Endothelial cell of umbilical vein (primary cell): ENCODE measurements at regions not wholly inside any gene's neighbourhood (a gene's known extent, or its start where the extent isn't known, plus 50 kb on each side); places are given as distances from the start of the nearest gene placed in this dataset.

Source experiments
- BruUV-seq: library from RNA; stranded (reverse); fragments of 400-500 nt; replicated peaks from 2 replicates; lab custom pipeline; 2021; lab: Mats Ljungman, UMichigan
- CTCF ChIA-PET: fragments of 300-600, 350-600 bp; sonication (Branson Sonifier 250); formaldehyde crosslinking; loops from one replicate; lab custom pipeline; 2021; ENCODE audit warnings: antibody characterized with exemption, inconsistent platforms; lab: Charles Lee
- POLR2A ChIA-PET: fragments of 300-600, 350-600 bp; sonication (Branson Sonifier 250); formaldehyde crosslinking; loops from one replicate; lab custom pipeline; 2021; ENCODE audit warnings: antibody characterized with exemption, inconsistent platforms; lab: Charles Lee
- DNase-seq: peaks from one replicate; pipeline ENCODE4 v3.0.0-alpha.2; 2011; ENCODE audit warnings: low read depth, low spot score
- FAIRE-seq: peaks from 2 replicates; lab custom pipeline; 2011; peaks lifted over from hg19 to GRCh38; lab: Jason Lieb, UNC
- H2AFZ ChIP-seq: 2 replicates; pipeline ENCODE4 v1.6.0; 2012; ENCODE audit warnings: low read depth, low read length, control low read depth, inconsistent platforms
- H3K27ac ChIP-seq: 2 replicates; pipeline ENCODE4 v1.5.1; 2011; ENCODE audit warnings: low read depth, mild to moderate bottlenecking, control low read depth, low read length, moderate library complexity; ENCODE audit not compliant: insufficient read depth
- H3K27me3 ChIP-seq, 2 experiments: 2 replicates each; pipeline versions ENCODE4 v1.6.0 to v1.6.1; 2011; ENCODE audit warnings: low read length in 2 of 2, mixed read lengths in 1 of 2; ENCODE audit not compliant: control insufficient read depth in 2 of 2, insufficient read depth in 2 of 2
- H3K36me3 ChIP-seq, 2 experiments: 2 replicates in 1 of 2; 3 replicates in 1 of 2; pipeline ENCODE4 v1.5.1; 2011; ENCODE audit warnings: low read length in 2 of 2, mild to moderate bottlenecking in 1 of 2, moderate library complexity in 1 of 2; ENCODE audit not compliant: control insufficient read depth in 2 of 2, insufficient read depth in 2 of 2; ENCODE audit errors: extremely low read depth in 1 of 2
- H3K4me1 ChIP-seq: 3 replicates; pipeline ENCODE4 v1.5.1; 2011; ENCODE audit warnings: mild to moderate bottlenecking, low read length; ENCODE audit not compliant: control insufficient read depth, insufficient read depth; ENCODE audit errors: extremely low read depth
- H3K4me2 ChIP-seq: 2 replicates; pipeline ENCODE4 v1.6.1; 2011; ENCODE audit warnings: low read length, control low read depth, mixed read lengths; ENCODE audit not compliant: insufficient read depth
- H3K4me3 ChIP-seq, 3 experiments: fragments of 200-600 bp in 1 of 3; sonication (generic), shearing (Covaris generic) in 1 of 3; replicated peaks in 1 of 3; 2 replicates each; pipeline ENCODE4 v1.5.1; 2011 to 2016; ENCODE audit warnings: control low read depth in 3 of 3, low read length in 3 of 3, mild to moderate bottlenecking in 2 of 3, inconsistent platforms in 1 of 3, low read depth in 1 of 3, moderate library complexity in 1 of 3; ENCODE audit not compliant: insufficient read depth in 1 of 3
- H3K79me2 ChIP-seq: 2 replicates; pipeline ENCODE4 v1.6.0; 2012; ENCODE audit warnings: low read length, inconsistent platforms; ENCODE audit not compliant: control insufficient read depth, insufficient read depth
- H3K9ac ChIP-seq: replicated peaks from 2 replicates; pipeline ENCODE3; 2011; ENCODE audit warnings: low read length, control low read depth; ENCODE audit not compliant: insufficient read depth; ENCODE audit errors: extremely low read depth
- H3K9me1 ChIP-seq: replicated peaks from 3 replicates; pipeline ENCODE4 v1.6.0; 2011; ENCODE audit warnings: mild to moderate bottlenecking, low read length; ENCODE audit not compliant: control insufficient read depth, insufficient read depth; ENCODE audit errors: extremely low read depth
- H3K9me3 ChIP-seq: replicated peaks from 2 replicates; pipeline ENCODE4 v1.5.1; 2012; ENCODE audit warnings: low read length, inconsistent platforms; ENCODE audit not compliant: control insufficient read depth, insufficient read depth
- H4K20me1 ChIP-seq: replicated peaks from 2 replicates; pipeline ENCODE3; 2011; ENCODE audit warnings: mild to moderate bottlenecking, low read length; ENCODE audit not compliant: control insufficient read depth, insufficient read depth; ENCODE audit errors: extremely low read depth
- CTCF ChIP-seq, 2 donors: IDR thresholded peaks; 1 replicate in 1 of 2; 2 replicates in 1 of 2; pipeline ENCODE4 v1.5.1; 2011; ENCODE audit warnings: low read length in 2 of 2, mild to moderate bottlenecking in 2 of 2, moderate library complexity in 2 of 2, control low read depth in 1 of 2, inconsistent platforms in 1 of 2, low read depth in 1 of 2; ENCODE audit not compliant: insufficient read depth in 1 of 2; ENCODE audit errors: extremely low read depth in 1 of 2
- EZH2 ChIP-seq: IDR thresholded peaks from 2 replicates; pipeline ENCODE4 v1.6.1; 2012; ENCODE audit warnings: borderline replicate concordance, low read depth, mild to moderate bottlenecking, moderate library complexity, low read length, inconsistent platforms; ENCODE audit not compliant: severe bottlenecking
- FOS ChIP-seq: IDR thresholded peaks from 2 replicates; pipeline ENCODE4 v1.6.1; 2011; ENCODE audit warnings: mild to moderate bottlenecking, low read length, moderate library complexity, borderline replicate concordance; ENCODE audit not compliant: insufficient read depth
- GATA2 ChIP-seq: IDR thresholded peaks from 2 replicates; pipeline ENCODE4 v1.7.0; 2011; ENCODE audit warnings: low read depth, mild to moderate bottlenecking, moderate library complexity, mixed read lengths, low read length; ENCODE audit not compliant: insufficient read length, insufficient read depth
- JUN ChIP-seq: IDR thresholded peaks from 2 replicates; pipeline ENCODE4 v1.6.1; 2011; ENCODE audit warnings: borderline replicate concordance, low read depth; ENCODE audit not compliant: insufficient read length, insufficient read depth
- MAX ChIP-seq: IDR thresholded peaks from 2 replicates; pipeline ENCODE4 v1.6.1; 2011; ENCODE audit not compliant: insufficient read depth, insufficient read length
- MYC ChIP-seq: IDR thresholded peaks from one replicate; pipeline ENCODE4 v1.6.1; 2011; ENCODE audit warnings: mild to moderate bottlenecking, low read depth, low read length
- POLR2A ChIP-seq: IDR thresholded peaks from 2 replicates; pipeline ENCODE4 v1.6.1; 2012; ENCODE audit warnings: low read depth, mild to moderate bottlenecking, control low read depth, low read length
- POLR2AphosphoS5 ChIP-seq: IDR thresholded peaks from 2 replicates; pipeline ENCODE4 v1.6.1; 2012; ENCODE audit warnings: low read depth, mild to moderate bottlenecking, control low read depth, low read length, moderate library complexity; ENCODE audit not compliant: insufficient read depth
- dilution Hi-C: fragments of 300-500 bp; cut with MboI; formaldehyde crosslinking; loops from one replicate; pipeline ENCODE4 v1.15.0; 2019; ENCODE audit warnings: low sequenced_read_pairs; ENCODE audit not compliant: extremely low pct_ligation_motif_present
- intact Hi-C: fragments of 100-400 bp; cut with micrococcal nuclease; formaldehyde crosslinking; loops from one replicate; pipeline ENCODE4 v1.10.0; 2022

GRCh38 chr2:167406558-167406957, 518.3 kb downstream of the XIRP2 start:
- POLR2A ChIA-PET, result no interaction called here
- Histone ChIP-seq H4K20me1 (no peaks in the 10 kb centered on the region), H3K4me1 (no peaks in the 10 kb centered on the region), H3K27me3 (no peaks in the 10 kb centered on the region), H3K79me2 (no peaks in the 10 kb centered on the region), H2AFZ (no peak overlapping the region), H3K9me3 (no peaks in the 10 kb centered on the region), H3K4me3 (no peak overlapping the region), H3K9me1 (no peaks in the 10 kb centered on the region), H3K36me3 (no peaks in the 10 kb centered on the region), H3K27ac (no peak overlapping the region), H3K4me2 (no peak overlapping the region), H3K9ac (no peak overlapping the region)
- intact Hi-C loops, result no loop called here
- no peak for TF ChIP-seq EZH2
- TF ChIP-seq MAX, result no peak
- TF ChIP-seq POLR2AphosphoS5, result no peak
- TF ChIP-seq MYC, result no peak
- TF ChIP-seq CTCF (IDR thresholded peaks at IDR 0.05; ENCODE audit: extremely low read depth in 1 of 2, insufficient read depth in 1 of 2, low read depth in 1 of 2, low read length in 2 of 2), result no peak
- TF ChIP-seq POLR2A, result no peak
- TF ChIP-seq GATA2, result no peak
- no peak for TF ChIP-seq JUN
- no peak for TF ChIP-seq FOS
- no peak for DNase-seq
- BruUV-seq, result no TSS peak
- no peak for FAIRE-seq
- CTCF ChIA-PET, result no interaction called here
- dilution Hi-C loops, result no loop called here
